PC-9 (cell line): ENCODE measurements at regions not wholly inside any gene's neighbourhood (a gene's known extent, or its start where the extent isn't known, plus 50 kb on each side); places are given as distances from the start of the nearest gene placed in this dataset.

Experiments
- BruUV-seq: library from RNA; stranded (reverse); fragments of 400-500 nt; replicated peaks from 2 replicates; lab custom pipeline; 2021; lab: Mats Ljungman, UMichigan
- CTCF ChIA-PET: fragments of 300-600 bp; sonication (Branson Sonifier 250); formaldehyde crosslinking; loops from one replicate; lab custom pipeline; 2022; ENCODE audit warnings: antibody characterized with exemption; lab: Charles Lee
- POLR2A ChIA-PET: fragments of 300-600 bp; sonication (Branson Sonifier 250); formaldehyde crosslinking; loops from one replicate; lab custom pipeline; 2022; ENCODE audit warnings: antibody characterized with exemption; ENCODE audit not compliant: unreplicated experiment; lab: Charles Lee
- DNase-seq, 2 experiments: peaks; one replicate each; pipeline versions ENCODE4 v3.0.0 to v3.0.0-alpha.2; 2015 to 2022; ENCODE audit warnings: mixed read lengths in 1 of 2
- H2AFZ ChIP-seq: fragments of 200-600 bp; sonication (generic); 2 replicates; pipeline ENCODE4 v1.8.1; 2017; ENCODE audit warnings: antibody characterized with exemption
- H3F3A ChIP-seq: fragments of 200-600 bp; sonication (generic); 2 replicates; pipeline ENCODE4 v1.8.1; 2017; ENCODE audit warnings: antibody characterized with exemption, mild to moderate bottlenecking, low read depth; ENCODE audit not compliant: insufficient read depth
- H3K27ac ChIP-seq: fragments of 200-600 bp; sonication (generic); 2 replicates; pipeline ENCODE4 v1.6.1; 2016; ENCODE audit warnings: mixed run types
- H3K27me3 ChIP-seq: fragments of 200-600 bp; sonication (generic); 2 replicates; pipeline ENCODE4 v1.6.1; 2016; ENCODE audit warnings: low read depth, mixed run types; ENCODE audit not compliant: insufficient read depth
- H3K36me3 ChIP-seq: fragments of 200-600 bp; sonication (generic); 2 replicates; pipeline ENCODE4 v1.6.1; 2016; ENCODE audit warnings: low read depth, mixed run types
- H3K4me1 ChIP-seq: fragments of 200-600 bp; sonication (generic); replicated peaks from 2 replicates; pipeline ENCODE4 v1.6.1; 2016; ENCODE audit warnings: mixed run types; ENCODE audit not compliant: insufficient read depth
- H3K4me2 ChIP-seq: fragments of 200-600 bp; sonication (generic); 2 replicates; pipeline ENCODE4 v1.6.1; 2017; ENCODE audit warnings: mixed run types
- H3K4me3 ChIP-seq: fragments of 200-600 bp; sonication (generic); 2 replicates; pipeline ENCODE4 v1.6.1; 2016; ENCODE audit warnings: mixed run types
- H3K79me2 ChIP-seq: fragments of 200-600 bp; sonication (generic); 2 replicates; pipeline ENCODE4 v1.6.1; 2017; ENCODE audit warnings: low read depth, mixed run types
- H3K9me2 ChIP-seq: fragments of 200-600 bp; sonication (generic); 2 replicates; pipeline ENCODE4 v1.8.1; 2017; ENCODE audit warnings: mild to moderate bottlenecking; ENCODE audit not compliant: insufficient read depth
- H3K9me3 ChIP-seq: fragments of 200-600 bp; sonication (generic); 2 replicates; pipeline ENCODE4 v1.8.1; 2016; ENCODE audit warnings: low read depth; ENCODE audit not compliant: insufficient read depth
- H4K20me1 ChIP-seq: fragments of 200-600 bp; sonication (generic); 2 replicates; pipeline ENCODE4 v1.8.1; 2017; ENCODE audit not compliant: insufficient read depth
- CTCF ChIP-seq: fragments of 200-600 bp; sonication (generic); conservative IDR thresholded peaks from 2 replicates; pipeline ENCODE4 v1.6.1; 2017; ENCODE audit warnings: mixed run types, antibody characterized with exemption, mild to moderate bottlenecking, moderate library complexity
- EZH2 ChIP-seq: fragments of 200-600 bp; sonication (generic); IDR thresholded peaks from 2 replicates; pipeline ENCODE4 v1.8.0; 2017; ENCODE audit warnings: antibody characterized with exemption, low read depth
- intact Hi-C: fragments of 100-400 bp; cut with micrococcal nuclease; formaldehyde crosslinking; loops from one replicate; pipeline ENCODE4 v1.10.0; 2022; ENCODE audit not compliant: unreplicated experiment

- BruUV-seq, result no TSS peak
- H3K9me3 ChIP-seq, result no peaks in the 10 kb centered on the region
- H3K36me3 ChIP-seq, result no peaks in the 10 kb centered on the region
- TF ChIP-seq EZH2 (no peak), CTCF (no peak)
- H3K4me3 ChIP-seq, result no peak overlapping the region
- H3K79me2 ChIP-seq, result no peaks in the 10 kb centered on the region
- ChIA-PET POLR2A (no interaction called here), CTCF (no interaction called here)
- no peaks in the 10 kb centered on the region for H3K9me2 ChIP-seq
- no peak overlapping the region for H3K27ac ChIP-seq
- no peaks in the 10 kb centered on the region; the same call in 1 of the 2 replicates for H4K20me1 ChIP-seq
- H3K4me1 ChIP-seq, result no peaks in the 10 kb centered on the region
- H3K27me3 ChIP-seq, result peaks cover 55% of the 10 kb centered on the region
- H2AFZ ChIP-seq, result no peak overlapping the region
- intact Hi-C loops, result no loop called here
- no peak overlapping the region for H3K4me2 ChIP-seq
- DNase-seq, result no peak
- no peaks in the 10 kb centered on the region for H3F3A ChIP-seq
These were observed 172.6 kb downstream of the HAPSTR1 start for GRCh38 chr16:9264067-9264466.

- Histone ChIP-seq H2AFZ (no peak overlapping the region), H3K4me2 (no peak overlapping the region), H3K9me3 (no peaks in the 10 kb centered on the region), H3K4me1 (no peaks in the 10 kb centered on the region), H3K79me2 (no peaks in the 10 kb centered on the region), H3K27ac (no peak overlapping the region), H3F3A (no peaks in the 10 kb centered on the region), H3K4me3 (no peak overlapping the region), H3K27me3 (peaks cover 86% of the 10 kb centered on the region), H3K36me3 (no peaks in the 10 kb centered on the region), H3K9me2 (no peaks in the 10 kb centered on the region), H4K20me1 (no peaks in the 10 kb centered on the region; the same call in 1 of the 2 replicates)
- TF ChIP-seq EZH2 (no peak), CTCF (no peak)
- ChIA-PET CTCF (no interaction called here), POLR2A (no interaction called here)
- no peak for DNase-seq
- intact Hi-C loops, result no loop called here
- no TSS peak for BruUV-seq
These were observed 177.0 kb downstream of the HAPSTR1 start for GRCh38 chr16:9268446-9268845.

GRCh38 chr16:9270424-9270823, 179.0 kb downstream of the HAPSTR1 start:
- no peaks in the 10 kb centered on the region for H3K36me3 ChIP-seq
- peaks cover 88% of the 10 kb centered on the region for H3K27me3 ChIP-seq
- H3K4me3 ChIP-seq, result no peak overlapping the region
- CTCF ChIA-PET, result no interaction called here
- no peak for DNase-seq
- POLR2A ChIA-PET, result no interaction called here
- TF ChIP-seq EZH2 (no peak), CTCF (no peak)
- no peaks in the 10 kb centered on the region for H3K79me2 ChIP-seq
- no TSS peak for BruUV-seq
- H3K27ac ChIP-seq, result no peak overlapping the region
- no peaks in the 10 kb centered on the region for H3K9me2 ChIP-seq
- intact Hi-C loops, result no loop called here
- no peak overlapping the region for H3K4me2 ChIP-seq
- H3K4me1 ChIP-seq, result no peaks in the 10 kb centered on the region
- H3F3A ChIP-seq, result no peaks in the 10 kb centered on the region
- no peaks in the 10 kb centered on the region for H3K9me3 ChIP-seq
- H4K20me1 ChIP-seq, result no peaks in the 10 kb centered on the region; the same call in 1 of the 2 replicates
- H2AFZ ChIP-seq, result no peak overlapping the region
